Effector memory CD4-positive, alpha-beta T cell (primary cell): ENCODE measurements at regions not wholly inside any gene's neighbourhood (a gene's known extent, or its start where the extent isn't known, plus 50 kb on each side); places are given as distances from the start of the nearest gene placed in this dataset.
"Not testable (repeated sequence)": the region's sequence is repeated elsewhere in the genome, so short reads cannot be mapped to it uniquely, and the experiment has no call there.

Experiments
- DNase-seq, 3 donors: peaks; one replicate each; pipeline ENCODE4 v3.0.0-alpha.2; 2020
- H3K27ac ChIP-seq: 2 replicates; pipeline ENCODE4 v1.7.0; 2013; ENCODE audit warnings: mild to moderate bottlenecking, low read length, moderate library complexity; ENCODE audit not compliant: insufficient read depth, poor library complexity, severe bottlenecking
- H3K27me3 ChIP-seq: replicated peaks from 2 replicates; pipeline ENCODE4 v1.7.0; 2013; ENCODE audit warnings: mild to moderate bottlenecking, low read length; ENCODE audit not compliant: insufficient read depth, control insufficient read depth, poor library complexity, severe bottlenecking
- H3K36me3 ChIP-seq: 2 replicates; pipeline ENCODE4 v1.7.0; 2013; ENCODE audit warnings: mild to moderate bottlenecking, low read length, moderate library complexity; ENCODE audit not compliant: control insufficient read depth, insufficient read depth
- H3K4me1 ChIP-seq: 2 replicates; pipeline ENCODE4 v1.7.0; 2013; ENCODE audit warnings: low read length, mild to moderate bottlenecking; ENCODE audit not compliant: control insufficient read depth, insufficient read depth, poor library complexity, severe bottlenecking
- H3K4me3 ChIP-seq: 2 replicates; pipeline ENCODE4 v1.7.0; 2013; ENCODE audit warnings: low read length, low read depth, mild to moderate bottlenecking; ENCODE audit not compliant: insufficient read depth, poor library complexity, severe bottlenecking
- H3K9me3 ChIP-seq: 2 replicates; pipeline ENCODE4 v1.7.0; 2013; ENCODE audit warnings: mild to moderate bottlenecking, low read length, moderate library complexity; ENCODE audit not compliant: control insufficient read depth

DNA sequence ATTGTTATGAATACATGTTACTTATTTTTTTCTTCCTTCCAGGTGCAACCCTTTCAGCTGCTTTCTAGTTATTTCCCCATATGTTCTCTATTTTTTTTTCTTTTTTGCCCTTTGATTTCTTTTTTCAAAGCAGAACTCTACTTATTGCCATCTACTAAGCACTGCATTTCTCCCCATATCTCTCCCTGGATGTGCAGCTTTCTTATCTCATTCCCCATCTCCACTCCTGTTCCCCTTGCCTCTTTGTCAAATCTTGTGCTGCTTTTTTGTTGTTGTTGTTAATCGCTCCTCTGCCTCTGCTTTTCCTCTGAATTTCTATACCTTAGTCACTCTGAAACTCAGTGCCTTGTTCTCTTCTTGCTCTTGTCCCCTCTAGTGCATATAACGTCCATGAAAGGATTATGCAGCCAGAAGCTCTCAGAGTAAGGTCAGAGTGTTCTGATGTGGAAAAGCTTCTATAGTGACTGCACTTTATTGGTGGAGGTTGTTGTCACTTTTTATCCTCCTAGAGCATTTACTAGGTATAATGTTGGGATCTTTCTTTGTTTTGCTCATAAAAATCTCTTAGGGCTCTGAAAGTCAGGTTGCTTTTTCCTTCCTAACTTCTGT lies 51.1 kb upstream of the JADE1 start:
- DNase-seq: no peak
- no peaks in the 10 kb centered on the region for H3K4me1 ChIP-seq
- H3K4me3 ChIP-seq: no peak overlapping the region
- H3K27ac ChIP-seq: no peak overlapping the region
- H3K36me3 ChIP-seq: no peaks in the 10 kb centered on the region
- no peaks in the 10 kb centered on the region for H3K27me3 ChIP-seq
- H3K9me3 ChIP-seq: no peaks in the 10 kb centered on the region

- DNase-seq: no peak
- Histone ChIP-seq H3K36me3 (no peaks in the 10 kb centered on the region), H3K27me3 (no peaks in the 10 kb centered on the region), H3K27ac (no peak overlapping the region), H3K4me1 (no peaks in the 10 kb centered on the region), H3K9me3 (no peaks in the 10 kb centered on the region), H3K4me3 (no peak overlapping the region)
Measured at GRCh38 chr4:128757712-128758111, 51.8 kb upstream of the JADE1 start.

DNA sequence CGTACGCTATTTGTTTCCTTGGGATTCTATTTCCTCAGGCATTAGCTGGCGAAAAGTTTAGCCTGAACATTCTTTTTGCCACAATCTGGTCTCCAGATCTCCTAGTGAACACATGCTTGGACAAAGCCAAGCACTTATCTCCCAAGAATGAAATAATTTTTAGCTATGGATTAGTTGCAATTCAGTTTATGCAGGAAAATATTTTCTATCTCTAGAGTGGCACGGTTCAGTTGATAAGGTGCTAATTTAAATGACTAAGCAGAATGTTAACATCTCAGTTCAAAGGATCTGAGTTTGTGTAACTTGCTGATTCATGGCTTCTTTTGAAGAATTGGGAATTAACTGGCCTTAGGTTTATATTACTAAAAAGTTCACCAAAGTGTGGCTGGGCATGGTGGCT lies 58.1 kb upstream of the JADE1 start:
- Histone ChIP-seq H3K36me3 (no peaks in the 10 kb centered on the region), H3K27me3 (no peaks in the 10 kb centered on the region), H3K9me3 (no peaks in the 10 kb centered on the region), H3K4me3 (no peak overlapping the region), H3K27ac (no peak overlapping the region), H3K4me1 (no peaks in the 10 kb centered on the region)
- no peak for DNase-seq

DNA sequence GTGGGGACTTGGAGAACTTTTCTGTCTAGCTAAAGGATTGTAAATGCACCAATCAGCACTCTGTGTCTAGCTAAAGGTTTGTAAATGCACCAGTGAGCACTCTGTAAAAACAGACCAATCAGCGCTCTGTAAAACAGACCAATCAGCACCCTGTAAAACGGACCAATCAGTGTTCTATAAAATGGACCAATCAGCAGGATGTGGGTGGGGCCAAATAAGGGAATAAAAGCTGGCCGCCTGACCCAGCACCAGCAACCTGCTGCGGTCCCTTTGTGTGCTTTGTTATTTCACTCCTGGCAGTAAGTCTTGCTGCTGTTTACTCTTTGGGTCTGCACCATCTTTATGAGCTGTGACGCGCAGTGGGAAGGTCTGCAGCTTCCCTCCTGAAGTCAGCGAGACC lies 67.8 kb upstream of the JADE1 start:
- not testable (repeated sequence) for H3K27ac ChIP-seq, H3K27me3 ChIP-seq, H3K36me3 ChIP-seq, H3K9me3 ChIP-seq, H3K4me3 ChIP-seq, H3K4me1 ChIP-seq, DNase-seq

DNA sequence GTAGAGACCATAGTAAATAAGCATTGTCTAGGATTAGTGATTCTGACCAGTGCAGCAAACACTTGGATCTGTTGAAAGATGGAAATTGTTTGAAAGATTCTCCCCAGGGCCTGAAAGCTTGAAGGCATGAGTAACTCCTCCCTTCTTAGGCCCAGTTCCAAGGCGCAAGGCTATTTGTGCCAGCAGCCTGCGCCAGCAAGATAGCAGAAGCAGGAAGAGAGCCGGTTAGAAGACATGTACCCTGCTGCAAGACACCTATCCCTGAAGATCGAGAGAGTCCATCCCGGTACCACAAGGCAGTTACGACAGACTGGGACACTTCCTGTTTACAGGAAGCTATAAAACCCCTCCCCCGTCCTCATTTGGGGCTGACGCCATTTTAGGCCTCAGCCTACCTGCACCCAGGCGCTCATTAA lies 72.4 kb upstream of the JADE1 start:
- Histone ChIP-seq H3K27ac (no peak overlapping the region), H3K27me3 (no peaks in the 10 kb centered on the region), H3K9me3 (no peaks in the 10 kb centered on the region), H3K4me1 (no peaks in the 10 kb centered on the region), H3K36me3 (no peaks in the 10 kb centered on the region), H3K4me3 (no peak overlapping the region)
- DNase-seq: no peak

GRCh38 chr4:128735714-128736113 lies 73.8 kb upstream of the JADE1 start:
- DNase-seq: no peak
- H3K27me3 ChIP-seq: no peaks in the 10 kb centered on the region
- H3K4me1 ChIP-seq: no peaks in the 10 kb centered on the region
- H3K27ac ChIP-seq: no peak overlapping the region
- H3K4me3 ChIP-seq: no peak overlapping the region
- no peaks in the 10 kb centered on the region for H3K36me3 ChIP-seq
- H3K9me3 ChIP-seq: no peaks in the 10 kb centered on the region

DNA sequence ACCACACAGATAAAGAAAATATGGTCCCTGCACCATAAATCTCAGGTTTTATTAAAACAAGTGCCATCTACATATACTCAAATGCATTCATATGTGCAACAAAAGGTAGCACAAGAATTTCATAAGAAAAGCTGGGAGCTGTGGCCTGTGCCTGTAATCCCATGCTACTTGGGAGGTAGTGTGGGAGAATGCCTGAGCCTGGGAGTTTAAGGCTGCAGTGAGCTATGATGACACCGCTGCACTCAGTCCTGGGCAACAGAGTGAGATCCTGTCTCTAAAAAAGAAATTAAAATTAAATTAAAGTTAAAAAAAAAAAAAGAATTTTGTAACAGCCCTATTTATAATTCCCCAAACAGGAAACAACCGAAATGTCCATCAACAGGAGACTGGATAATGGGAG lies 81.3 kb upstream of the JADE1 start:
- no peaks in the 10 kb centered on the region for H3K9me3 ChIP-seq
- no peaks in the 10 kb centered on the region for H3K27me3 ChIP-seq

DNA sequence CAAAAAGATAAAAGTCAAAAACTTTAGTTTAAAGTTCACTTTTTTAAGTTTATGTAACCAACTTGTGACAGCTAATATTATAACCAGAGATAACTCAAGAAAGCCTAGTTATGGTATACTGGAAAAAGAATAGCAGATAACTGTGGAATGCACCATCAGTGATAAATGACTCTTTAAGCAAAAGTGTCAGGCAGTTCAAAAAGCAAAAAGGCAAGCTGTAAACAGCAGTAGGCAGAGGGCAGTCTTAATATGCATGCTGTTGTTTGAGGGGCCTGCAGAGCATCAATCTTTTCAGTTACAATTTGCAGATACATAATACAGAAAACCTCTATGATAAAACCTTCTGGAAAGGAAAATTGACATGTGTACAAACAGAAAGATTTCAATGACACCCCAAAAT lies 81.8 kb upstream of the JADE1 start:
- no peaks in the 10 kb centered on the region for H3K27me3 ChIP-seq
- no peaks in the 10 kb centered on the region for H3K36me3 ChIP-seq
- DNase-seq: no peak

More for the DNA sequence above, 81.3 kb upstream of the JADE1 start:
- H3K4me3 ChIP-seq: no peak overlapping the region
- H3K27ac ChIP-seq: no peak overlapping the region
- no peaks in the 10 kb centered on the region for H3K36me3 ChIP-seq
- H3K4me1 ChIP-seq: no peaks in the 10 kb centered on the region
- no peak for DNase-seq

DNA sequence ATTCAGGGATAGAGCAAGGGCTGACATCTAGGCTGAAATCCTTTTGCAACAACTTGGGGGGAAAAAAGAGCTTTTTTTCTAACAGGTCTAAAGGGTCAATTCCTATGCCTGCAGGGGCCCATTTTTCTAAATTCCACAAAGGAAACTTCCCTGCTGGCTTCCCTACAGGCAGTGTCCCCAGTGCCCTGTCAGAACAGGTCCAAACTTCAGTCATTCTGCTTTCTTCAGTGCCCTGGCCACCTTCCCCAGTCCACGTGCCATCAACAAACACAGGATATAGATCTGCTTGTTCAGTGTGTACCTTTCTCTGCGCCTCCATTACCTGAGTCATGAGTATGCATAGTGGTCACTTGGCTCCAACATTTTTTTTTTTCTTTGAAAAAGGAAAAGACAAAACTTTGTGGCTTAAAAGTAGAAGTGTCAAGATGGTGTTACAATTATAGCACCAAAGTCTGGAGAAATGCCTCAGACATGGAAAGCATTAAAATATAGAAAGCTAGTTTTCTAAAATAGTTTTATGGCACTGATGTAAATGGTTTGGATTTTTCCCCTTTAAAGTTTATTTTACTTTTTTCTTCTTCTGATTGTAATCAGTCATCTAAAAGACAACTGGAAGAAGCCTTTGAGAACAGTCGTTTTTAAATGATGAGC lies 84.0 kb upstream of the JADE1 start:
- DNase-seq: no peak
- H3K4me1 ChIP-seq: no peaks in the 10 kb centered on the region
- no peaks in the 10 kb centered on the region for H3K9me3 ChIP-seq
- no peaks in the 10 kb centered on the region for H3K27me3 ChIP-seq
- no peak overlapping the region for H3K27ac ChIP-seq
- no peak overlapping the region for H3K4me3 ChIP-seq
- no peaks in the 10 kb centered on the region for H3K36me3 ChIP-seq

More for the DNA sequence above, 81.8 kb upstream of the JADE1 start:
- Histone ChIP-seq H3K27ac (no peak overlapping the region), H3K9me3 (no peaks in the 10 kb centered on the region), H3K4me1 (no peaks in the 10 kb centered on the region), H3K4me3 (no peak overlapping the region)

DNA sequence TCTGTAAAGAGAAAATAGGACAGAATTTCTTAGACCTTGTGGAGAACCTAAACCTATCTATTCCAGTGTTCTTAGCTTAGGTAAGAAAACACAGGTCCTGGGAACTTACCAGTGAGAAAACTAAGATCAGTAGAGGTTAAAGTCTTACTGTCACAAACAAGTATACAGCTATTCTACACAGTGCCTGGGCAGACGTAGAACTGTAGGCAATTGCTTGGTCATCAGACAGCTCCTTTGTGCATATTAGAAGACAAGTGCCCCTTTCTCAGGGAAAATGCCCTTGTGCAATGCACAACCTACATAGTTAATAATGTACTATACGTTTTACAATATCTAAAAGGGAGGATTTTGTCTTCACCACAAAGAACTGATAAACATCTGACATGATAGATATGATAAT lies 86.6 kb upstream of the JADE1 start:
- H3K9me3 ChIP-seq: no peaks in the 10 kb centered on the region
- H3K4me1 ChIP-seq: no peaks in the 10 kb centered on the region
- no peak overlapping the region for H3K4me3 ChIP-seq
- H3K36me3 ChIP-seq: no peaks in the 10 kb centered on the region
- no peak overlapping the region for H3K27ac ChIP-seq
- no peaks in the 10 kb centered on the region for H3K27me3 ChIP-seq
- DNase-seq: no peak
